ENCODE measurements at regions not wholly inside any gene's neighbourhood (a gene's known extent, or its start where the extent isn't known, plus 50 kb on each side); places are given as distances from the start of the nearest gene placed in this dataset.

- TF ChIP-seq CTCF (IDR thresholded peaks at IDR 0.05) (no peak), POLR2AphosphoS5 (IDR thresholded peaks at IDR 0.05; ENCODE audit: low read depth, low read length) (no peak), SIN3A (IDR thresholded peaks at IDR 0.05; ENCODE audit: borderline replicate concordance, insufficient read depth, low read depth, low read length) (no peak), REST (IDR thresholded peaks at IDR 0.05; ENCODE audit: insufficient read depth in 1 of 2, low read depth in 2 of 2, low read length in 1 of 2) (no peak)
Observed at GRCh38 chr15:38871638-38872037, 307.0 kb upstream of the RASGRP1 start.

Measured in Panc1 (cell line).